IPS-NIHi11 (cell line): ENCODE measurements at regions not wholly inside any gene's neighbourhood (a gene's known extent, or its start where the extent isn't known, plus 50 kb on each side); places are given as distances from the start of the nearest gene placed in this dataset.
"Not testable (repeated sequence)": the region's sequence is repeated elsewhere in the genome, so short reads cannot be mapped to it uniquely, and the experiment has no call there.

Experiments
- DNase-seq: peaks from one replicate; pipeline ENCODE4 v3.0.0; 2012; ENCODE audit warnings: mixed read lengths, low spot score

DNA sequence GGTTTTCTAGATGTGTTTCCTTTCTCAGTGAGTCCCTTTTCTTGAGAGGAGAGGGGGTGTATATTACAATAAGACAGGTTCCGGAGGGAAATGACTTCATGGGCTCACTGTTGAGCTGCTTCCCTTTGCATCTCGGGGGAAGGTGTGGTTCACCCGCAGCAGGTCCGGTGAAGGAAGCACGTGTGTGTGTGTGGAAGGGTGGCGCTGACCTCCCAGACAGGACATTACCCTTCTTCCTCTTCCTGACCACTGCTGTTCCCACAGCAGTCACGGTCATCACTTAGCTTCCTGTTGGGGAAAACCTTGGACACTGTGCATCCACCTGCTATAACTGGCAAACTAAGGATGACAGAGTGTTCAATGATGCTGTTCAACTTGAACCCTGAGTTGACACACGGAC is 83.6 kb downstream of the PLEKHG1 start:
- no peak for DNase-seq

DNA sequence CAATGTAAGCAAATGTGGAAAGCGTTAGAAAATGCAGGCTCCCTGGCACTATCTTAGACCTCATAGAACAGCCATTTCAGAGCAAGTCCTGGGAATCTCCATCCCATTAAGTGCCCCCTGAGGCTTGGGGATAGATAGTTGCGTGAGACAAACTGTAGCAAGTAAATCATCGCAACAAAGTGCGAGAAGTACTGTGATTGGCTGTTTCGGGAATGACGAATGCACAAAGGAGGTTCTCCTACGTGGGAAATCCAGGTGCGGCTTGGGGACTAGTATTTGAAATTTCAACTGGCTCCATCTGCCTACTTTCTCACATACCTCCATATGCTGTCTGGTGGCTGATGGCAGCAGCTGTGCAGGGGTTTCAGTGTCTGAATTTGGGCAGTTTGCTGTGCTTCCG is 84.5 kb downstream of the PLEKHG1 start:
- no peak for DNase-seq

DNA sequence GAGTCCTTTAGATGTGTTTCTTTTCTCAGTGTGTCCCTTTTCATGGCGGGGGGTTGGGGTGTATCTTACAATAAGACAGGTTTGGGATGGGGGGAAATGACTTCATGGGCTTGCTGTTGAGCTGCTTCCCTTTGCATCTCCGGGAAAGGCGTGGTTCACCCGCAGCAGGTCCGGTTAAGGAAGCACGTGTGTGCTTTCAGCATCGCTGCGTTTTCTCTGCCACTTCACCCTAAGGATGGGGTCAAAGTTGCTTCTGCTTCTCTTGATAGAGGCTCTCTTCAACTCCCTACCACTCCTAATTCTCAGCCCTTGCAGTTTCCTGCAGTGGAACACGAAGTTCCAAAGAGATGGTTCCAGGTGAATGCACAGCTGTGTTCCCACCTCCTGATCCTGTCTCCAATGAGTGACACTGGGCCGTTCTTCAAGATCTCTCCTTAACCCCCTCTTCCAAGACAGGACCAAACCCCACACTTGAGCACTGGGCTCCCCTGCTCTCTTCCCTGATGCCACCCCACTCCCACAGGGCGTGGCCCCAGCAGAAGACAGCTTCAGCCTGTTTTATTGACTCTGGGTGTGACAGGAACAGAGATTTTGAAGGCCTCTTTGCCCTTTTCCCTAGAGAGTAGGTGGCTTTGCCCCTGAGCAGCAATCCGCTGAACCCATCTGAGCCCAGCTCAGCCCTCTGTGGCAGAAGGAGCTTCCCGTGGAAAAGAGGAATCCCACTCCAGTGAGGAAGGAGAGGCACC is 85.2 kb downstream of the PLEKHG1 start:
- no peak for DNase-seq

DNA sequence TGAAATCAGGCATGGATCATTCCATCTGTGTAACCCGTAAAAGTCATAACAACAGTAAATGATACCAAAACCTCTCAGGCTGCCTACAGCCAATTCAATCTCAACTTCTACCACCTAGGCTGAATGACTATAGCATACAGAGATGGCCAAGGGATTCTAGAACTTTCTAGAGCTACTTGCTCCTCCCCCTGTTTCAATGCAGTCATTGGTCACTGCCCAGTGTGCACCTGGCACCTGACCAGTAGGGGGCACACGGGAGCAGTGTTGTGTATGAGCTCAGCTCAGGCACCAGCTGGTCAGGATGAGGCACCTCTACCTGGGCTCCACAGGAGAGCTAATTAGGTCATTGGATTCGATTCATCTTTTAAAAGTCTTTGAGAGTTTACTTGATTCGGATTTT is 86.2 kb downstream of the PLEKHG1 start:
- DNase-seq: peak; percentile 84

DNA sequence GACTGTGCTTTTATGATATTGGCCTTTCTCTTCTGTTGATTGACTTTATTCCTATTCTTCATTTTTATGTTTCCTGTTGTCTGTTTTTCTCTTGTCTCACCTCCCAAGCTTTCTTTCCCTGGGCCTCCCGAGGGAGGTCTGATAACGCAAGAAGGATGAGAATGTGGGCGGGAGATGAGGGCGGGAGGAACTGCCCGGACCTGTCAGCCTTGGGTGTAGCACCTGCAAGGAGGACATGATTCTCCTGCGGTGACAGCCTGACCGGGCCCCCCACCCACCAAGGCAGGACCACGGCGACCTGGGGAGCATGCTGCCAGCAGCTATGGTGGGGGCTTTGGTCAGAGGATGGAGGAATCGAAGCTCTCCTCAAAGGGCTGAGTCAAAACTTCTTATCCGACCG is 86.9 kb downstream of the PLEKHG1 start:
- no peak for DNase-seq

DNA sequence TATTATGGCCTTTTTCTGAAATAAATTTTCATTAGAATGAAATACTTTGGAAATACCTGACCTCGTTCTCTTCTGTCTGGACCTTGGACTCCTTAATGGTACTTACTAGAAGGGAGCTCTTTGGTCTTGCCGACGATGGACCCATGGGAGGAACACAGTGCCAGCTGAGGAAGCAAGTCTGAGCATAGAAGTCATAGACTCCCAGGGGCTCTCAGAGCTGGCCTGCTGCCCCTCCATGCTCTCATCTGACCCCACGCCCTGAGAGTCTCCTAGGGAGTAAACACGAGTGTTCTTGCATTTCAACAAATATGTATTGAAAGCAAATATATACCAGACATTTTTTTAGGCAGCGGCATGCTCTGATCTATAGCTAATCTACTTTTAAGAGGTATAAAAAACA is 87.8 kb downstream of the PLEKHG1 start:
- no peak for DNase-seq

DNA sequence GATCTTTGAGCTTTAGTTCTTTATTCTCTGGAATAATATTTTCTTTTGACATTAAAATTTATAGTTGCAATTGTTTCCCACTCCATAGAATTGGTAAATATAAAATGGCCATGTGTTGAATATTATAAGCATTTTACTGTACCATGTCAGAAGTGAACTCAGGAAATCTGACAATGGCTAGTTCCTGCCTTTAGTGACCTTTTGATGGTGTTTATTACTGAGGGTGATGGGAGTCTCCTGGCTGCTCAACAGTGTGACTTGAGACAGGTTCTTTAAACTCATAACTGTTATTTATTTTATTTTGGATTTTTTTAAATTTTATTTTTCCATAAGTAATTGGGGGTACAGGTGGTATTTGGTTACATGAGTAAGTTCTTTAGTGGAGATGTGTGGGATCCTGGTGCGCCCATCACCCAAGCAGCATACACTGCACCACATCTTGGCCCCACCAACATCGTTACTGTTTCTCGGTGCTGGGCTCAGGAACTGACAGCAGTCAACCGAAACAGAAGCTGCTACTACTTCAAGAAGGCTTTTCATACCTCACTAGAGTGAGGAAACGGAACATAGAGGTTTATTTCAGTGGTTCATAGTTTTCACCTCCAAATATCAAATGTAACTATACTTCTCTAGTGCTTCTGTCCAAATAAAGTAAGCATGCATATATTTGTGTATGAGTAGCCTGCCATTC is 90.4 kb downstream of the PLEKHG1 start:
- DNase-seq: no peak

DNA sequence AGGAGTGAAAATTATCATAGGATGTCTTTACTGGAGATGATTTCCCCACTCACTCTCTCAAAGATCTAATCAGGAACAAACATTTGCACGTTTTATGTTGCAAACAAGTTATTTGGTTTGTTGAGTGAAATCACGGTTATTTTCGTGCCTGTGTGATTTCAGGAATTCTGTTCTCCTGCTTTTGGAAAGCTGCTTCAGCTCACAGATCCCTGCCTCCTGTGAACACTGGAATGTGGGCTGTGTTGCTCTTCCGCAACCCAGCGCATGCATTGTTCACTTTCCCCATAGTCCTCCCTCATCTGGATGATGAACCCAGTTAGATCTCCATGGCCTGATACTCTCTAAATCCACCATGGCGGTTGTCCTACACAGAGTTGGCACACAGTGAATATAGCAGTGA is 91.0 kb downstream of the PLEKHG1 start:
- DNase-seq: no peak

DNA sequence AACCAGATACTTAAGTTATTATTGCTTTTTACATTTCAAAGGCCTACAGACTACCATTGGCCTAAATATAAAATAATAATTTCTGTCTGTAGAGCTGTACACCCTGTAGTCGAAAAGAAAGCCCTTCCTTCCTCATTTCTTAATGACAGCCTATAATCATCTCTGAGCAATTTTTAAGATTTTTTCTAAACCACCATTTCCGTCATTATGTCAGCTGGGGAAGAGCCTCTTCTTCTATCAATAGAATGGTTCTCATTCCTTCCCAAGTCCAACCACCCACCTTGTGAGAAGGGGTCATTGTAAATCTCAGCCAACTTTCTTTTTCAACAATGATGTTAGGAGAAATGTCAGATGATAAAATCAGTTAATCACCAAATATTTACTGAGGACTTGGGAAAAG is 91.8 kb downstream of the PLEKHG1 start:
- DNase-seq: no peak

DNA sequence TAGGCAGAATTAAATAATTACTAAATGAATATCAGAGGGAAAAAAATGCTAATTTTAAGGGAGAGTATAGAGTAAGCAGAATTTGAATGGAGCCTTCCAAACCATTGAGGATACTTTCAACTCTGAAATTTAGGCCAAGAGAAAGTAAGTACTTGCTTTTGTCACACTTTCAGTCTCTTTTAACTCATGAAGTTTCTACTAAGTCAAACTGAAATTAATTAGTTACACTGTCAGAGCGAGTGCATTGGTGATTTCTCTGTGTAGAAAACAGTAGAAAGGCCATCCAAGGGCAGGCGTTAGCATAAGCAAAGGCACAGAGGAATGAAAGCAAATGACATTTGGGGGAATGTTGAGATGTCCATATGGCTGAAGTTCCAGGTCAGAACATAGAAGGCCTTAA is 92.9 kb downstream of the PLEKHG1 start:
- DNase-seq: no peak

DNA sequence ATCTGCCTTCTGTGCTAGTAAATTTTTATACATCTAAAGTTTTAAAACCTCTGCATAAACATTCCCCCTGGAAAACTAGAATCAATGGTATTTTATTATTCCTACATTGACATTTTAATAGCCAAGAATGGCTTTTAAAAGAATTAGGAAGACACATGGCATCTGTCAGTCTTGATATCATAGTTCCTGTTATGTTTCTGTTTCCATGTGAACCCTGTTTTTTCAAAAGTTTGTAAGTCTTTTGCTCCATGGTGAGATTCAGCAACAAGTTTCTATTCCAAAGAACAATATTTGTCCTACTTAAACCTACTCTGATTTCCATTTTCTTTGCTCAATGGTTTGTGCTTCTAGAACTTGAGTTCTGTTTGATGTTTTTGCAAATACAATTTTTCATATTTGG is 95.2 kb downstream of the PLEKHG1 start:
- no peak for DNase-seq

DNA sequence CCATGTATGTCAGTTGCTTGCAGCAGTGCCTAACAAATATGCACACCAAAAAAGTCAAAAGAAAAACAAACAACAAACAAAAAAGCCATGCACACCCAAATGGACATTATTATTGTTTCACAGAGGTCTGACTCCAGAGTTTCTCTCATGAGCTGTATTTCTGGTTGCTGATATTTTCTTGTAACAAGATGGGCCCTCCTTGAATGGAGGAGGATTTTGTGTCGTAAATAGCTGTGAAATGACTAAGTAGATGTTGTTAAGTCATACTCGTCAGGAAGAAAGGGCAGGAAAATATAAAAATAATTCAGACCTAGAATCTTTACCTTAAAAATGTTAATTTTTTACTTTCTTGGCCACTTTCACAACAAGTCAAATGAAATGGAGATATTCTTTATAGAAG is 96.0 kb downstream of the PLEKHG1 start:
- no peak for DNase-seq

DNA sequence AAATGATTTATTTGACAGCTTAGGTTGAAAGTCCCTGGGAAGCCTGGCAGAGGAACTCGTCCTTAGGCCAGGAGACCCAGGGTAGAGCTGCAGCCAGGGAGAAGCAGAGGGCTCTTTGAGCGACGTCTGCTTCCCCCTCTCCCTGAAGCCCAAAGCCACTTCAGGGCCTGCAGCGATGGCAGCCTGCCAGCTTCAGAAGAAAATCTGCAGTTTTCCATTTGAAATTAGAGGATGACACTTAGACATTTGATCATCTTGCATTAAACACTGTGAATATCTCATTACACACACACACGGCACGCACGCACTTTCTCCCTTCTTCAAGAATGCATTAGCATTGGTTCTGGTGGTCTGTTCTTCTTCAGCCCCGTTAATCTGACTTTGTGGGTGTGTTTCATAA is 96.5 kb downstream of the PLEKHG1 start:
- no peak for DNase-seq

DNA sequence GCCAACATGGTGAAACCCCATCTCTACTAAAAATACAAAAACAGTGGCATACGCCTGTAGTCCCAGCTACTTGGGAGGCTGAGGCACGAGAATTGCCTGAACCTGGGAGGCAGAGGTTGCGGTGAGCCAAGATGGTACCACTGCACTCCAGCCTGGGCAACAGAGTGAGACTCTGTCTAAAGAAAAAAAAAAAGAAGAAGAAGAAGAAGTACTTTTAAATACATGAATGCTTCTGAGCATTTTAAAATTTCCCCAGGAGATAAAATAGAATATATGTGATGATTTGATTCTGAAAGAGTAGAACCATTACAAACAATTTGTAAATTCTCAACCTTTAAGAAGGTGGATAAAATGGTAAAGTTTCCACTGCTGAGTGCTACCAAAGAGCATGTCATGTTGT is 97.2 kb downstream of the PLEKHG1 start:
- not testable (repeated sequence) for DNase-seq

DNA sequence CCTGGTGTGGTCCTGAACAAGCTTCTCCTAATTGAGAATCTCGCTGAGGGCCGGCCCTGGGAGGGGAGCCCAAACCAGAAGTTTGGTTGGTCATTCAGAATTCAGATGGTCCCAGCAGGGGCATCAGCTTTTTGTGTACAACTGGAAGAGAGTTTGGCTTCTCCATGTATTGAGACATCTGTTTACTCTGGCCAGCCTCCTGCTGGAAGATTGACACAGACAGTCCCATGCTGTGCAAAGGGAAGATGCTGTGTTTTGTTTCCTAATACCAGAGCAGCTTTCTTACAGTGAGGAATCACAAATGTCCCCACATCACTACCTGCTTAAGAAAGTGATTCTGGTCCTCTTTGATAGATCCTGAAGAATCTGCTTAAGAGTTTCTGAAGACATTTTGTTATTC is 97.8 kb downstream of the PLEKHG1 start:
- DNase-seq: no peak

DNA sequence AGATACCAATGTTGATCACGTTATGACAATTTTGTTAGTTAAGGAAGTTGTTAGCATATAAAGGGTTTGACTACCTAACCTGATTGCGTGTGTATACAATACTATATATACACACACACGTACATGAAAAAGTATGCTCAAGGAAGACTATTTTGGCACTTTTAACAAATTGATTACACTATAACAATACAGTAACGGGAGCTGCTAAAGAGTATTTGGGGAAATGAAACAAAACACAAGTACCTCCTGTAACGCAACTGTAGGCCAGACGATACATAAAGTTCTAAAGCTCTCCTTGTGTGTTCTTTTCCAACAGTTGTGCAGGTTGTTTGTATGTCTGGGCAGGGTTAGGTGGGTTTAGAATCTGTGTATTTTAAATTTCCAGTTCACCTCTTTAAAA is 98.7 kb downstream of the PLEKHG1 start:
- DNase-seq: no peak

DNA sequence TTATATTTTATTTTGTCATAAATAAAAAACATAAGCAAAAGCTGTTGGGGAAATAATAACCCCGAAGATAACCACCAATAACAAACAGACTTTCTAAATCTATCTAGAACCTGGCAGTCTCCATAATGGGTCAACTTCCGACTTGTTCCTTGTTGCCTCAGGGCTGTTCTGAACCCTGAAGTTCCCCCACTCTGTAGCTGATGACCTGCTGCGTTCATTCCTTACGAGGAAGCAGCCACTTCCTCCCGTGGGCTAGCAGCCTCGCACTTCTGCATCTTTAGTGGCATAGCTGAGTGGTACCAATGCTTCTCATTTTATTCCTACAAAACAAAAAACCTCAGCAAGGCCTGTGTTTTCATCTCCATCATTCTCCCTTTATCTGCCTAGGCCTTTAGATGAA is 103.0 kb downstream of the PLEKHG1 start:
- DNase-seq: no peak

DNA sequence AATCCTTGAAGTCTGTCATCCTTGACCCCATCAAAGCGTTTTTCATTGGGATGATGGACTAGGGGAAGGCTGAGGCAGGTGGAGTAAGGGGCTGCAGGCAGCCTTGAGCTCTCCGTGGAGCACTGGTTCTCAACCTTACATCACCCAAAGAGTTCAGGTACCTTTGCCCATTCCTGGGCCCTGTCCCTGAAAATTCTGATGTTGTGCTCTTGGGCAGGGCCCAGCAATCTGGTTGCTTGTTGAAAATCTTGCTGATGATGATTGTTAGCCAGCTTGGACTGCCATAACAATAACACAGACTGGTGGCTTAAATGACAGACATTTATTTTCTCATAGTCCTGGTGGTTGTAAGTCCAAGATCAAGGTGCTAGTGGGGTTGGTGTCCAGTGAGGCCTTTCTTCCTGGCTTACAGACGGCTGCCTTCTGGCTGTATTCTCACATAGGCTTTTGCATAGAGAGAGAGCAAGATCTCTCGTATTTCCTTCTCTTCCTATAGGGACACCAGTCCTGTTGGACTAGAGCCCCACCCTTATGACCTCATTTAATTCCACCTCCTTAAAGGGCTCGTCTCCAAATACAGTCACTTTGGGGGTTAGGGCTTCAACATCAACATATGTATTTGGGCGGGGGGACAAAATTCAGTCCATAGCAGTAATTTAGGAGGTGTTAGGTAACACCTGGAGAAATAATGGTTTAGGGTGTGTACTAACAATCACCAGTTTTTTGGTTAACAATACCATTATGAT is 104.9 kb downstream of the PLEKHG1 start:
- no peak for DNase-seq

DNA sequence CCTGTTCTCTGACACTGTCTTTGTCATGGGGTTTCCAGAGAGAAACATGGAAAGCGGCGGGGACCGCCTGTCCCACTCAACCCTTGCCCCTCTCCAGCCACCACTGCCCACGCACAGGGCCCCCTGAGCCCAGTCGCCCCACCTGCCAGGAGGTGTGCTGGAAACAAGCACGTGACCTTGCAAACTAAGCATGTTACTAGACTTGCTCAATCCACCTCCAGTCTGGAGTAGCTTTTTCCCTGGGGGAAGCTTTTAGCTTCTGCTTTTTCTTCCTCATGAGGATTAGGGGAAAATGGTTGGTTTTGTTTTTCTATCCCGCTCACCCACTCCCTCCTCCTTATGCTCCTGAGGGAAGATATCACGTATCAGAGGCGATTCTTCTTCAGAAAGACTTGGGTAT is 105.7 kb downstream of the PLEKHG1 start:
- no peak for DNase-seq

DNA sequence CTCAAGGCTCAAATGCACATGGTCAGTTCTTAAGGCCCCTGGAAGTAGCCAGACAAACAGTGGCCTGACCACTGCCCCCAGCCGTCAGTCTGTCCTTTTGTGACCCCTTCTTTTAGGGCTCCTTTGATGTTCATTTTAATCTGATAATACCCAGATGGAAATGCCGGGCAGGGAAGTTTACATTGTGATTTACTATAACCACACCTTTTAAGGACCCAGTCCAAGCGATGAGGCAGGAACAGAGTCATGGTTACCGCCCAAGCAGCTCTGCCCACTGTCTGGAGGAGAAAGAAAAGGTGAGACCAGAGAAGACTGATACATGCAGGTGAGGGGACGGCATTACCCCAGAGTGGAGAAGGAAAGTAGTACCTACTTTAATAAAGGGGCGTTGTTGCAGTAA is 110.6 kb downstream of the PLEKHG1 start:
- no peak for DNase-seq

DNA sequence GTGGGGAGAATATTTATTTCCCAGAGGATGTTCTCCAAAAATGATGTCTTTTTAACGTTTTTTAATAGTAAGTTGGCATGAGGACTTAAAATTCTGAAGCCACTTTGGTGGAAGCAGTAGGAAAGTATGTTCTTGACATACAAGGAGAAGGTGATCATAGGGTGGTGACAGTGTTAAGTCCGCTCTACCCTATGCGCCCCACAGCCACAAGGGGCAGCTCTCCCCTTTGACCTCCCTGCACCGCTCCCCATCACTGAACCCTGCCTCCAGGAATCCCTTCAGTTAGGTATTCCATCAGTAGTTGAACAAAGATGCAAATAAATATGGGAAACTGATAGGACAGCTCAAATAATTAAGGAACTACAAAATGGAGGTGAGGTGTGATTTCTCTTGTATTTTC is 111.4 kb downstream of the PLEKHG1 start:
- no peak for DNase-seq

DNA sequence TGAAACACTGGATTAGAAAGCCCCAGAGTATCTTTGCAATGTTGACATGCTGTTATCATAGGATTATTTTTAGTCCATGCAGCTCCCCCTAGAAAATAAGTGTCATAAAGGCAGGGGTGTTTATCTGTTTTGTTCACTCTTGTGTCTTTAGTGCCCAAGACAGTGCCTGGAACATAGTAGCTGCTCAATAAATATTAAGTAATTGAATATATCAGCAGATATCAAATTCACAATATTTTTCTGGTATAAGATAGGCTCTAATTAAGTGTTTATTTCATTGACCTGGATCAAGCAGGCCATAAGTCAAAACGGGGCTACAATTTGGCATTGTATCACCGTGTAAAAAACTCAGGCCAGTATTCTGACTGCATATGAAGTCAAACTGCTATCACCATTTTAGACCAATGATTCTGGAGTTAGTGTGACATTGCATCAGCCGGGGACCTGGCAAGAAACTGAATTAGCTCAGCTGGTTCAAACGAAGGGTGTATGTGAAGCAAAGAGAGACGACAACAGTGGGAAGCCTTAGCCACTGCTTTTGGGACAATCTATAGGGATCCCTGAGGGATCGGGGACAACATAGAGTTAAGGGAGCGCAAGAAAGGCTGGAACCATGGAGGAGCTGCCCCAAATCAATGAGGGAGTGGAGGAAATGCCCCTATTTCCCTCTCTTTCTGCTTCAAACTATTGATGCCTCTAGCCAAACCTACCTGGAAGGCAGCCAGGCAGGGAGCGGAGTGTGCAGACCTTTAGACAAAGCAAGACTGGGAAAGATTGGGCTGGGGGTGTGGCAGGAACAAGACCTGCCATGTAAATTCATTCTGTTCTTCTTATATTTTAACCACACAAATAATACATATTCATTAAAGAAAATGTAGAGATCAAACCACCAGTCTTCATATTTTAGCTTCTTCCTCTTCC is 112.2 kb downstream of the PLEKHG1 start:
- DNase-seq: no peak
